ENCODE measurements at regions not wholly inside any gene's neighbourhood (a gene's known extent, or its start where the extent isn't known, plus 50 kb on each side); places are given as distances from the start of the nearest gene placed in this dataset.

GRCh38 chr3:146967783-146968182 lies 362.6 kb upstream of the PLSCR5 start:
- Histone ChIP-seq H3F3A (ENCODE audit: low read length, unreplicated experiment) (no peaks in the 10 kb centered on the region), H3K4me3 (ENCODE audit: low read length) (no peak overlapping the region), H3K4me2 (ENCODE audit: low read length) (peak overlapping the region; percentile 36; the same call in 1 of the 2 replicates), H3K4me1 (ENCODE audit: insufficient read depth, low read length) (peaks cover 12% of the 10 kb centered on the region; the same call in 1 of the 2 replicates), H3K27me3 (ENCODE audit: low read length) (no peaks in the 10 kb centered on the region), H3K9ac (ENCODE audit: low read length) (no peak overlapping the region), H3K27ac (ENCODE audit: low read length) (peak overlapping the region; percentile 65; the same call in 1 of the 2 replicates), H3K36me3 (ENCODE audit: low read depth, low read length) (no peaks in the 10 kb centered on the region), H4K20me1 (ENCODE audit: low read length) (no peaks in the 10 kb centered on the region), H3K9me2 (replicated peaks; ENCODE audit: low read length) (no peaks in the 10 kb centered on the region), H3K79me2 (ENCODE audit: low read length) (no peaks in the 10 kb centered on the region), H2AFZ (ENCODE audit: low read length) (no peak overlapping the region), H3K9me3 (ENCODE audit: low read length) (no peaks in the 10 kb centered on the region)
- CTCF ChIA-PET = no interaction called here
- ATAC-seq = no peak
- TF ChIP-seq EZH2 (IDR thresholded peaks at IDR 0.05; ENCODE audit: low read length, unreplicated experiment) (no peak), EZH2phosphoT487 (IDR thresholded peaks at IDR 0.05; ENCODE audit: borderline replicate concordance, low read length) (no peak), CTCF (conservative IDR thresholded peaks at IDR 0.05; ENCODE audit: low read depth, low read length) (no peak)
- no peak for DNase-seq
- intact Hi-C loops (cut with micrococcal nuclease) = no loop called here
- no TSS peak for BruUV-seq (replicated peaks)
- POLR2A ChIA-PET (ENCODE audit: unreplicated experiment) = no interaction called here

- no peak for TF ChIP-seq EZH2 (IDR thresholded peaks at IDR 0.05; ENCODE audit: low read length, unreplicated experiment)
- no peak for TF ChIP-seq EZH2phosphoT487 (IDR thresholded peaks at IDR 0.05; ENCODE audit: borderline replicate concordance, low read length)
- no peak for TF ChIP-seq CTCF (conservative IDR thresholded peaks at IDR 0.05; ENCODE audit: low read depth, low read length)
- Histone ChIP-seq H3K27me3 (ENCODE audit: low read length) (no peaks in the 10 kb centered on the region), H4K20me1 (ENCODE audit: low read length) (no peaks in the 10 kb centered on the region), H3K79me2 (ENCODE audit: low read length) (no peaks in the 10 kb centered on the region), H2AFZ (ENCODE audit: low read length) (no peak overlapping the region), H3K4me1 (ENCODE audit: insufficient read depth, low read length) (peaks cover 12% of the 10 kb centered on the region; the same call in 1 of the 2 replicates), H3F3A (ENCODE audit: low read length, unreplicated experiment) (no peaks in the 10 kb centered on the region), H3K4me3 (ENCODE audit: low read length) (no peak overlapping the region), H3K27ac (ENCODE audit: low read length) (no peak overlapping the region), H3K36me3 (ENCODE audit: low read depth, low read length) (no peaks in the 10 kb centered on the region), H3K9me2 (replicated peaks; ENCODE audit: low read length) (no peaks in the 10 kb centered on the region), H3K9me3 (ENCODE audit: low read length) (no peaks in the 10 kb centered on the region), H3K4me2 (ENCODE audit: low read length) (no peak overlapping the region), H3K9ac (ENCODE audit: low read length) (no peak overlapping the region)
- intact Hi-C loops (cut with micrococcal nuclease) = no loop called here
- DNase-seq (no peak), ATAC-seq (no peak)
- ChIA-PET CTCF (no interaction called here), POLR2A (ENCODE audit: unreplicated experiment) (no interaction called here)
- BruUV-seq (replicated peaks) = no TSS peak
These were observed 361.0 kb upstream of the PLSCR5 start for GRCh38 chr3:146966124-146966523.

- no peaks in the 10 kb centered on the region for H3K79me2 ChIP-seq (ENCODE audit: low read length)
- CTCF ChIA-PET = no interaction called here
- no peaks in the 10 kb centered on the region for H3K4me1 ChIP-seq (ENCODE audit: insufficient read depth, low read length)
- peaks cover 20% of the 10 kb centered on the region; the same call in 1 of the 2 replicates for H3K27me3 ChIP-seq (ENCODE audit: low read length)
- H3K4me3 ChIP-seq (ENCODE audit: low read length) = no peak overlapping the region
- H4K20me1 ChIP-seq (ENCODE audit: low read length) = no peaks in the 10 kb centered on the region
- ATAC-seq = no peak; the same call in 1 of the 2 replicates
- intact Hi-C loops (cut with micrococcal nuclease) = no loop called here
- no TSS peak for BruUV-seq (replicated peaks)
- no peak overlapping the region for H3K4me2 ChIP-seq (ENCODE audit: low read length)
- POLR2A ChIA-PET (ENCODE audit: unreplicated experiment) = no interaction called here
- H2AFZ ChIP-seq (ENCODE audit: low read length) = no peak overlapping the region
- no peaks in the 10 kb centered on the region for H3K9me3 ChIP-seq (ENCODE audit: low read length)
- no peak overlapping the region for H3K27ac ChIP-seq (ENCODE audit: low read length)
- no peak overlapping the region for H3K9ac ChIP-seq (ENCODE audit: low read length)
- DNase-seq = no peak
- H3K9me2 ChIP-seq (replicated peaks; ENCODE audit: low read length) = no peaks in the 10 kb centered on the region
- H3F3A ChIP-seq (ENCODE audit: low read length, unreplicated experiment) = no peaks in the 10 kb centered on the region
- TF ChIP-seq EZH2 (IDR thresholded peaks at IDR 0.05; ENCODE audit: low read length, unreplicated experiment) (no peak), CTCF (conservative IDR thresholded peaks at IDR 0.05; ENCODE audit: low read depth, low read length) (no peak), EZH2phosphoT487 (IDR thresholded peaks at IDR 0.05; ENCODE audit: borderline replicate concordance, low read length) (no peak)
- H3K36me3 ChIP-seq (ENCODE audit: low read depth, low read length) = no peaks in the 10 kb centered on the region
These were observed 348.4 kb upstream of the PLSCR5 start for GRCh38 chr3:146953511-146953981.
